ENCODE measurements at regions not wholly inside any gene's neighbourhood (a gene's known extent, or its start where the extent isn't known, plus 50 kb on each side); places are given as distances from the start of the nearest gene placed in this dataset.

- DNase-seq, result no peak
Measured at GRCh38 chr9:82332018-82332773, 343.6 kb downstream of the SPATA31D1 start.

GRCh38 chr9:82332774-82333152, 344.2 kb downstream of the SPATA31D1 start:
- DNase-seq, result no peak

- DNase-seq, result no peak
Measured at GRCh38 chr9:82333671-82334070, 345.1 kb downstream of the SPATA31D1 start.

- DNase-seq, result no peak
Measured at GRCh38 chr9:82334286-82334685, 345.7 kb downstream of the SPATA31D1 start.

GRCh38 chr9:82337351-82337750, 348.8 kb downstream of the SPATA31D1 start:
- no peak for DNase-seq

GRCh38 chr9:82342046-82342445, 353.5 kb downstream of the SPATA31D1 start:
- DNase-seq, result no peak

GRCh38 chr9:82346040-82346439, 357.5 kb downstream of the SPATA31D1 start:
- no peak for DNase-seq

- no peak for DNase-seq
Measured at GRCh38 chr9:82353631-82354278, 365.2 kb downstream of the SPATA31D1 start.

GRCh38 chr9:82354279-82354659, 365.7 kb downstream of the SPATA31D1 start:
- no peak for DNase-seq

- no peak for DNase-seq
Measured at GRCh38 chr9:82356131-82356530, 367.6 kb downstream of the SPATA31D1 start.

GRCh38 chr9:82356871-82357270, 368.3 kb downstream of the SPATA31D1 start:
- DNase-seq, result no peak

- no peak for DNase-seq
Measured at GRCh38 chr9:82363198-82363597, 374.6 kb downstream of the SPATA31D1 start.

GRCh38 chr9:82363682-82364081, 375.1 kb downstream of the SPATA31D1 start:
- DNase-seq, result no peak

- DNase-seq, result no peak
Measured at GRCh38 chr9:82367016-82367415, 378.4 kb downstream of the SPATA31D1 start.

GRCh38 chr9:82367929-82368328, 379.4 kb downstream of the SPATA31D1 start:
- DNase-seq, result no peak

- no peak for DNase-seq
Measured at GRCh38 chr9:82369251-82369945, 380.8 kb downstream of the SPATA31D1 start.

- DNase-seq, result no peak
Measured at GRCh38 chr9:82375041-82375440, 386.5 kb downstream of the SPATA31D1 start.

GRCh38 chr9:82376677-82377232, 388.2 kb downstream of the SPATA31D1 start:
- no peak for DNase-seq

GRCh38 chr9:82382887-82383616, 394.5 kb downstream of the SPATA31D1 start:
- DNase-seq, result no peak

GRCh38 chr9:82385633-82386032, 397.1 kb downstream of the SPATA31D1 start:
- DNase-seq, result no peak

GRCh38 chr9:82397534-82397933, 409.0 kb downstream of the SPATA31D1 start:
- no peak for DNase-seq

- DNase-seq, result no peak
Measured at GRCh38 chr9:82404196-82404870, 415.8 kb downstream of the SPATA31D1 start.
